ENCODE measurements at regions not wholly inside any gene's neighbourhood (a gene's known extent, or its start where the extent isn't known, plus 50 kb on each side); places are given as distances from the start of the nearest gene placed in this dataset.

DNA sequence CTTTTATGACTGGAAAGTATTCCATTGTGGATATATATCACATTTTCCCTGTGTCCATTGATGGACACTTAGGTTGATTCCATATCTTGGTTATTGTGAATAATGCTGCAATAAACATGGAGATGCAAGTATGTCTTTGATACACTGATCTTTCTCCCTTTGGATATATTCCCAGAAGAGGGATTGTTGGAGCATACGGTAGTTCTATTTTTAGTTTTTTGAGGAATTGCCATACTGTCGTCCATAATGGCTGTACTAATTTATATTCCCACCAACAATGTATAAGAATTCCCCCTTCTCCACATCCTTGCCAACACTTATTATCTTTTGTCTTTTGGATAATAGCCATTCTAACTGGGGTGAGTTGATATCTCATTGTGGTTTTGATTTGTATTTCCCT is 54.9 kb upstream of the PITX1 start:
- TF ChIP-seq, protein P1, sequence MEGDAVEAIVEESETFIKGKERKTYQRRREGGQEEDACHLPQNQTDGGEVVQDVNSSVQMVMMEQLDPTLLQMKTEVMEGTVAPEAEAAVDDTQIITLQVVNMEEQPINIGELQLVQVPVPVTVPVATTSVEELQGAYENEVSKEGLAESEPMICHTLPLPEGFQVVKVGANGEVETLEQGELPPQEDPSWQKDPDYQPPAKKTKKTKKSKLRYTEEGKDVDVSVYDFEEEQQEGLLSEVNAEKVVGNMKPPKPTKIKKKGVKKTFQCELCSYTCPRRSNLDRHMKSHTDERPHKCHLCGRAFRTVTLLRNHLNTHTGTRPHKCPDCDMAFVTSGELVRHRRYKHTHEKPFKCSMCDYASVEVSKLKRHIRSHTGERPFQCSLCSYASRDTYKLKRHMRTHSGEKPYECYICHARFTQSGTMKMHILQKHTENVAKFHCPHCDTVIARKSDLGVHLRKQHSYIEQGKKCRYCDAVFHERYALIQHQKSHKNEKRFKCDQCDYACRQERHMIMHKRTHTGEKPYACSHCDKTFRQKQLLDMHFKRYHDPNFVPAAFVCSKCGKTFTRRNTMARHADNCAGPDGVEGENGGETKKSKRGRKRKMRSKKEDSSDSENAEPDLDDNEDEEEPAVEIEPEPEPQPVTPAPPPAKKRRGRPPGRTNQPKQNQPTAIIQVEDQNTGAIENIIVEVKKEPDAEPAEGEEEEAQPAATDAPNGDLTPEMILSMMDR (conservative IDR thresholded peaks at IDR 0.05; ENCODE audit: low read depth, low read length), result no peak
- TF ChIP-seq EZH2 (IDR thresholded peaks at IDR 0.05; ENCODE audit: borderline replicate concordance, low read depth, low read length, poor library complexity, severe bottlenecking), result no peak
